ENCODE measurements at regions not wholly inside any gene's neighbourhood (a gene's known extent, or its start where the extent isn't known, plus 50 kb on each side); places are given as distances from the start of the nearest gene placed in this dataset.

GRCh38 chr21:30104241-30104640 is 62.4 kb downstream of the CLDN17 start:
- H3K4me1 ChIP-seq (ENCODE audit: control insufficient read depth, extremely low read depth, insufficient read depth, low read length), result no peaks in the 10 kb centered on the region
- FAIRE-seq (no peak), DNase-seq (ENCODE audit: low read depth, low spot score) (no peak)
- H3K79me2 ChIP-seq (ENCODE audit: control insufficient read depth, insufficient read depth, low read length), result no peaks in the 10 kb centered on the region
- no peaks in the 10 kb centered on the region for H4K20me1 ChIP-seq (replicated peaks; ENCODE audit: control insufficient read depth, extremely low read depth, insufficient read depth, low read length)
- no peak overlapping the region for H3K4me2 ChIP-seq (ENCODE audit: insufficient read depth, low read length)
- H3K9ac ChIP-seq (replicated peaks; ENCODE audit: extremely low read depth, insufficient read depth, low read length), result no peak overlapping the region
- H3K27me3 ChIP-seq (ENCODE audit: control insufficient read depth in 2 of 2, insufficient read depth in 2 of 2, low read length in 2 of 2), result no peaks in the 10 kb centered on the region
- TF ChIP-seq EZH2 (IDR thresholded peaks at IDR 0.05; ENCODE audit: borderline replicate concordance, low read depth, low read length, severe bottlenecking) (no peak), POLR2A (IDR thresholded peaks at IDR 0.05; ENCODE audit: low read depth, low read length) (no peak), MAX (IDR thresholded peaks at IDR 0.05; ENCODE audit: insufficient read depth, insufficient read length) (no peak), CTCF (IDR thresholded peaks at IDR 0.05; ENCODE audit: extremely low read depth in 1 of 2, insufficient read depth in 1 of 2, low read depth in 1 of 2, low read length in 2 of 2) (no peak), MYC (IDR thresholded peaks at IDR 0.05; ENCODE audit: low read depth, low read length) (no peak), POLR2AphosphoS5 (IDR thresholded peaks at IDR 0.05; ENCODE audit: insufficient read depth, low read depth, low read length) (no peak), GATA2 (IDR thresholded peaks at IDR 0.05; ENCODE audit: insufficient read depth, insufficient read length, low read depth, low read length) (no peak), JUN (IDR thresholded peaks at IDR 0.05; ENCODE audit: borderline replicate concordance, insufficient read depth, insufficient read length, low read depth) (no peak), FOS (IDR thresholded peaks at IDR 0.05; ENCODE audit: borderline replicate concordance, insufficient read depth, low read length) (no peak)
- intact Hi-C loops (cut with micrococcal nuclease) (no loop called here), dilution Hi-C loops (cut with MboI; ENCODE audit: extremely low pct_ligation_motif_present, low sequenced_read_pairs) (no loop called here)
- no peak overlapping the region for H3K27ac ChIP-seq (ENCODE audit: insufficient read depth, low read depth, low read length)
- H2AFZ ChIP-seq (ENCODE audit: low read depth, low read length), result no peak overlapping the region
- no peaks in the 10 kb centered on the region for H3K9me1 ChIP-seq (replicated peaks; ENCODE audit: control insufficient read depth, extremely low read depth, insufficient read depth, low read length)
- H3K4me3 ChIP-seq (replicated peaks in 1 of 3; ENCODE audit: insufficient read depth in 1 of 3, low read depth in 1 of 3, low read length in 3 of 3), result no peak overlapping the region
- ChIA-PET CTCF (no interaction called here), POLR2A (no interaction called here)
- H3K36me3 ChIP-seq (ENCODE audit: control insufficient read depth in 2 of 2, extremely low read depth in 1 of 2, insufficient read depth in 2 of 2, low read length in 2 of 2), result no peaks in the 10 kb centered on the region
- peaks cover 2% of the 10 kb centered on the region for H3K9me3 ChIP-seq (replicated peaks; ENCODE audit: control insufficient read depth, insufficient read depth, low read length)
- no TSS peak for BruUV-seq (replicated peaks)
